ENCODE measurements at regions not wholly inside any gene's neighbourhood (a gene's known extent, or its start where the extent isn't known, plus 50 kb on each side); places are given as distances from the start of the nearest gene placed in this dataset.

DNA sequence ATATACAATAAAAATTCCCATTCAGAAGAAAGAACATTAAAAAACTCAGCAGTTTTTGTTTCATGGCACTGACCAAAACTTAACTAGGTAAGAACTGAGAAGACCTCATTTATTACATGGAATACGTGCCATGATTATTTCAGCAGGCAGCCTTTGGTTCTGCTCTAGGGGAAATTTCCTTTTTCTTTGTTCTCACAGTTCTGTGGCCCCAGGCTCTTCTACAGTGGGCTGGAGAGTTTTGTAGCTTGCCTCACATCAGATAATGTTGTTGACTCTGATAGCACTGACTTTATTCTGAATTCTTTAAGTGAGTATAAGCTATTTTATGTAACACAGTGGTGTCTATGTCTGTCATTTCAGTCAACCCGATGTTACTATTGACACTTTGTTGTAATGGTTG lies 844.3 kb downstream of the TBC1D32 start:
- TF ChIP-seq POLR2A (IDR thresholded peaks at IDR 0.05) (no peak), CTCF (IDR thresholded peaks at IDR 0.05) (no peak)
